HFF-Myc (cell line): ENCODE measurements at regions not wholly inside any gene's neighbourhood (a gene's known extent, or its start where the extent isn't known, plus 50 kb on each side); places are given as distances from the start of the nearest gene placed in this dataset.
"Not testable (repeated sequence)": the region's sequence is repeated elsewhere in the genome, so short reads cannot be mapped to it uniquely, and the experiment has no call there.

Source experiments
- DNase-seq: peaks from one replicate; pipeline ENCODE4 v3.0.0-alpha.2; 2011; ENCODE audit warnings: low read depth; ENCODE audit errors: extremely low read depth
- H3K4me3 ChIP-seq: replicated peaks from 2 replicates; pipeline ENCODE4 v1.5.1; 2011; ENCODE audit warnings: low read depth, mild to moderate bottlenecking, control low read depth, low read length
- CTCF ChIP-seq: IDR thresholded peaks from 2 replicates; pipeline ENCODE4 v1.5.1; 2012; ENCODE audit warnings: mild to moderate bottlenecking, low read depth, low read length, control low read depth; ENCODE audit errors: missing control alignments

GRCh38 chr7:27442455-27442854, 199.9 kb downstream of the EVX1 start:
- H3K4me3 ChIP-seq = no peak overlapping the region
- DNase-seq = peak; percentile 63
- TF ChIP-seq CTCF = no peak

GRCh38 chr7:27449046-27449445, 206.4 kb downstream of the EVX1 start:
- not testable (repeated sequence) for DNase-seq, H3K4me3 ChIP-seq

- H3K4me3 ChIP-seq = no peak overlapping the region
- no peak for TF ChIP-seq CTCF
- no peak for DNase-seq
Observed at GRCh38 chr7:27453702-27454405, 208.8 kb downstream of the HIBADH start.

- DNase-seq, H3K4me3 ChIP-seq: not testable (repeated sequence)
Observed at GRCh38 chr7:27457120-27457519, 205.6 kb downstream of the HIBADH start.

GRCh38 chr7:27457603-27458565, 204.8 kb downstream of the HIBADH start:
- H3K4me3 ChIP-seq, DNase-seq: not testable (repeated sequence)

- TF ChIP-seq CTCF = no peak
- H3K4me3 ChIP-seq = no peak overlapping the region
- DNase-seq = no peak
Observed at GRCh38 chr7:27459021-27459730, 203.5 kb downstream of the HIBADH start.

GRCh38 chr7:27459731-27460053, 203.0 kb downstream of the HIBADH start:
- no peak for DNase-seq
- H3K4me3 ChIP-seq = no peak overlapping the region
- no peak for TF ChIP-seq CTCF

- DNase-seq = no peak
- no peak overlapping the region for H3K4me3 ChIP-seq
- TF ChIP-seq CTCF = no peak
Observed at GRCh38 chr7:27462575-27463270, 200.0 kb downstream of the HIBADH start.
